GM12878 (cell line): ENCODE measurements at regions not wholly inside any gene's neighbourhood (a gene's known extent, or its start where the extent isn't known, plus 50 kb on each side); places are given as distances from the start of the nearest gene placed in this dataset.

ENCODE experiments used
- ATAC-seq: fragments of 200-7000 bp; cut with Tn5 transposase; 3 replicates; pipeline ENCODE4 v1.9.1; 2020; ENCODE audit warnings: mild to moderate bottlenecking, moderate library complexity
- BruUV-seq: library from RNA; stranded (reverse); fragments of 400-500 nt; replicated peaks from 2 replicates; lab custom pipeline; 2021; lab: Mats Ljungman, UMichigan
- CTCF ChIA-PET: fragments of 300-600 bp; sonication (Branson Sonifier 250); formaldehyde crosslinking; extraction: SDS; loops from one replicate; lab custom pipeline; 2021; ENCODE audit warnings: inconsistent platforms; lab: Yijun Ruan, JAX
- POLR2A ChIA-PET: fragments of 350-600 bp; formaldehyde crosslinking; extraction: SDS; loops from one replicate; lab custom pipeline; 2021; ENCODE audit warnings: inconsistent platforms; lab: Charles Lee
- RAD21 ChIA-PET: fragments of 300-600 bp; sonication (Branson Sonifier 250); formaldehyde crosslinking; loops from one replicate; lab custom pipeline; 2023; ENCODE audit warnings: antibody characterized with exemption; ENCODE audit not compliant: unreplicated experiment; lab: Charles Lee
- SMC1A ChIA-PET: fragments of 300-600 bp; sonication (Branson Sonifier 250); formaldehyde crosslinking; loops from one replicate; lab custom pipeline; 2023; ENCODE audit not compliant: unreplicated experiment, uncharacterized antibody; lab: Charles Lee
- DNase-seq: peaks from one replicate; pipeline ENCODE4 v3.0.0-alpha.2; 2011; ENCODE audit warnings: low read depth, low spot score
- FAIRE-seq: peaks from 3 replicates; lab custom pipeline; 2011; peaks lifted over from hg19 to GRCh38; lab: Jason Lieb, UNC
- H2AFZ ChIP-seq: 2 replicates; pipeline ENCODE4 v1.6.0; 2011; ENCODE audit warnings: low read depth, low read length, control low read depth; ENCODE audit not compliant: control insufficient read depth
- H3K27ac ChIP-seq: 2 replicates; pipeline ENCODE4 v1.5.1; 2011; ENCODE audit warnings: control low read depth; ENCODE audit not compliant: control insufficient read depth, insufficient read depth
- H3K27me3 ChIP-seq, 2 experiments: replicated peaks in 1 of 2; 2 replicates each; pipeline versions ENCODE4 v1.6.0 to v1.6.1; 2011; ENCODE audit warnings: low read length in 1 of 2; ENCODE audit not compliant: control insufficient read depth in 2 of 2, insufficient read depth in 2 of 2
- H3K36me3 ChIP-seq, 2 experiments: 2 replicates each; pipeline ENCODE4 v1.5.1; 2011; ENCODE audit warnings: low read length in 1 of 2; ENCODE audit not compliant: control insufficient read depth in 2 of 2, insufficient read depth in 2 of 2
- H3K4me1 ChIP-seq: 2 replicates; pipeline ENCODE4 v1.6.1; 2011; ENCODE audit warnings: mild to moderate bottlenecking, low read length, moderate library complexity, mixed read lengths; ENCODE audit not compliant: control insufficient read depth, insufficient read depth
- H3K4me2 ChIP-seq: 2 replicates; pipeline ENCODE4 v1.6.0; 2011; ENCODE audit warnings: control low read depth; ENCODE audit not compliant: control insufficient read depth, insufficient read depth
- H3K4me3 ChIP-seq: fragments of 200-600 bp; sonication (generic); 2 replicates; pipeline ENCODE4 v1.5.1; 2016
- H3K79me2 ChIP-seq: 2 replicates; pipeline ENCODE4 v1.6.0; 2011; ENCODE audit warnings: low read length; ENCODE audit not compliant: control insufficient read depth, insufficient read depth
- H3K9ac ChIP-seq: 2 replicates; pipeline ENCODE4 v1.8.0; 2011; ENCODE audit warnings: low read length, control low read depth, mixed read lengths; ENCODE audit not compliant: control insufficient read depth, insufficient read depth
- H3K9me3 ChIP-seq: replicated peaks from 3 replicates; pipeline ENCODE4 v1.5.1; 2011; ENCODE audit warnings: mild to moderate bottlenecking, low read length; ENCODE audit not compliant: control insufficient read depth, insufficient read depth
- H4K20me1 ChIP-seq: 2 replicates; pipeline ENCODE4 v1.6.0; 2011; ENCODE audit not compliant: control insufficient read depth, insufficient read depth
- CHD2 ChIP-seq: IDR thresholded peaks from 2 replicates; pipeline ENCODE4 v1.6.1; 2011; ENCODE audit warnings: low read depth, low read length, improper control_type of control experiment, borderline replicate concordance
- FOXK2 ChIP-seq: fragments of 450-650 bp; IDR thresholded peaks from 2 replicates; pipeline ENCODE4 v1.6.1; 2017; ENCODE audit warnings: mild to moderate bottlenecking, moderate library complexity
- IKZF1 ChIP-seq: fragments of 450-650 bp; conservative IDR thresholded peaks from 2 replicates; pipeline ENCODE4 v1.6.1; 2017; ENCODE audit warnings: antibody characterized with exemption, mild to moderate bottlenecking
- IRF4 ChIP-seq: IDR thresholded peaks from 2 replicates; pipeline ENCODE4 v1.6.1; 2011; ENCODE audit warnings: low read depth, low read length
- IRF5 ChIP-seq: fragments of 450-650 bp; IDR thresholded peaks from 2 replicates; pipeline ENCODE4 v1.6.1; 2017; ENCODE audit warnings: borderline replicate concordance
- MYB ChIP-seq: fragments of 150-350 bp; IDR thresholded peaks from 2 replicates; pipeline ENCODE4 v1.6.1; 2014; ENCODE audit warnings: mild to moderate bottlenecking, low read depth, low read length, borderline replicate concordance
- NR2C2 ChIP-seq: IDR thresholded peaks from 2 replicates; pipeline ENCODE4 v1.6.1; 2011; ENCODE audit warnings: borderline replicate concordance, low read depth; ENCODE audit not compliant: control insufficient read depth, insufficient read length
- NR2F1 ChIP-seq: fragments of 450-650 bp; conservative IDR thresholded peaks from 2 replicates; pipeline ENCODE4 v1.6.1; 2017; ENCODE audit warnings: mild to moderate bottlenecking
- POU2F2 ChIP-seq: IDR thresholded peaks from 3 replicates; pipeline ENCODE4 v1.6.1; 2011; ENCODE audit warnings: low read depth, mild to moderate bottlenecking, low read length, borderline replicate concordance
- RAD51 ChIP-seq: fragments of 450-650 bp; IDR thresholded peaks from 2 replicates; pipeline ENCODE4 v1.6.1; 2016; ENCODE audit warnings: moderate library complexity, mild to moderate bottlenecking, inconsistent platforms
- RFX5 ChIP-seq: IDR thresholded peaks from 2 replicates; pipeline ENCODE4 v1.6.1; 2011; ENCODE audit warnings: low read depth, low read length, improper control_type of control experiment
- RUNX3 ChIP-seq: IDR thresholded peaks from 2 replicates; pipeline ENCODE4 v1.6.1; 2012; ENCODE audit warnings: low read length, inconsistent platforms
- SIN3A ChIP-seq: IDR thresholded peaks from 2 replicates; pipeline ENCODE4 v1.6.1; 2012; ENCODE audit warnings: low read depth, low read length, improper control_type of control experiment
- SUPT20H ChIP-seq: IDR thresholded peaks from 2 replicates; pipeline ENCODE4 v1.6.1; 2011; ENCODE audit warnings: low read depth, mild to moderate bottlenecking, low read length, moderate library complexity, borderline replicate concordance; ENCODE audit not compliant: control insufficient read depth
- TCF7 ChIP-seq: IDR thresholded peaks from 2 replicates; pipeline ENCODE4 v1.6.1; 2014; ENCODE audit warnings: antibody characterized with exemption, borderline replicate concordance
- ZNF217 ChIP-seq: fragments of 450-650 bp; IDR thresholded peaks from 2 replicates; pipeline ENCODE4 v1.6.1; 2017; ENCODE audit warnings: antibody characterized with exemption, mild to moderate bottlenecking
- ZNF384 ChIP-seq: IDR thresholded peaks from 2 replicates; pipeline ENCODE4 v1.6.1; 2012; ENCODE audit warnings: low read depth, mild to moderate bottlenecking, low read length, improper control_type of control experiment, borderline replicate concordance
- ZZZ3 ChIP-seq: IDR thresholded peaks from 2 replicates; pipeline ENCODE4 v1.6.1; 2011; ENCODE audit warnings: low read depth; ENCODE audit not compliant: control insufficient read depth, insufficient read length
- WGBS: methylation state at CpG from one replicate; pipeline ENCODE4 v1.1.6; 2016; ENCODE audit warnings: low lambda C conversion rate; ENCODE audit not compliant: insufficient replicate concordance, insufficient coverage; ENCODE audit errors: missing lambda C conversion rate; 5-methylcytosine and 5-hydroxymethylcytosine counted together
- in situ Hi-C: fragments of 300-500 bp; cut with MboI; formaldehyde crosslinking; loops from 9 replicates; pipeline ENCODE4 v1.14.3; 2018; ENCODE audit warnings: mixed read lengths
- intact Hi-C: fragments of 100-400 bp; cut with micrococcal nuclease; formaldehyde crosslinking; loops from one replicate; pipeline ENCODE4 v1.14.2; 2022; ENCODE audit not compliant: unreplicated experiment
- TF ChIP-seq, protein P1 (sequence below): IDR thresholded peaks from 2 replicates; pipeline ENCODE4 v1.6.1; 2011; ENCODE audit warnings: borderline replicate concordance, low read depth, mild to moderate bottlenecking, moderate library complexity, mixed read lengths, low read length; ENCODE audit not compliant: insufficient read depth; ENCODE audit errors: extremely low read length

DNA sequence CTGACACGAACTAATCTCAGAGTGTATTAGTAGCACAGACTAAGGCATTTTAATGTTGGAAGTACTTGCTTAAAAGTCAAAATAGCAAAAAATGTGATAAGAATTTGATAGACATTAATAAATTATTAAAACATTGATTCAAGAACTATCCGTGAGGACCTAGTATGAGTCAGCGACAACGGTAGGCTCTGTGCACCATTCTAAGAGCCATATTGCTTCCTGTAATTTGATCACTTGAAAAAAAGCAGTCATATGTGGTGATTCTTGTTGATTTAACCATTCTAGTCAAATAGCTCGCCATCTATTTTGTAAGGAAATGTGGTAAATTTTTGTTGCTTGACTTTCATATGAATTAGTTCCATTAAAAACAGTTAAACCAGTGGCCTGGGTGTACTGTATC is 534.9 kb upstream of the ARRDC4 start:
- H3K27me3 ChIP-seq: no peaks in the 10 kb centered on the region
- H3K36me3 ChIP-seq: no peaks in the 10 kb centered on the region
- WGBS: 25% methylated on average over 5 of the region's 5 CpGs
- no peaks in the 10 kb centered on the region for H3K79me2 ChIP-seq
- DNase-seq (no peak), ATAC-seq (no peak), FAIRE-seq (no peak)
- no peaks in the 10 kb centered on the region for H3K4me1 ChIP-seq
- no peak overlapping the region for H2AFZ ChIP-seq
- no peak overlapping the region for H3K4me2 ChIP-seq
- H3K4me3 ChIP-seq: no peak overlapping the region
- no peaks in the 10 kb centered on the region for H3K9me3 ChIP-seq
- BruUV-seq: no TSS peak
- POLR2A ChIA-PET: no interaction called here
- RAD21 ChIA-PET: no interaction called here
- CTCF ChIA-PET: interaction anchor here (0.7 kb wide), 1 partner anchor 24 kb away, joined by 3 read pairs; no protein-coding TSS in a partner anchor
- H4K20me1 ChIP-seq: no peaks in the 10 kb centered on the region
- in situ Hi-C loops: no loop called here
- intact Hi-C loops: no loop called here
- H3K9ac ChIP-seq: no peak overlapping the region
- SMC1A ChIA-PET: interaction anchor here (0.6 to 1.4 kb wide), 2 partner anchors 28 to 575 kb away, joined by 3 to 5 read pairs; no protein-coding TSS in a partner anchor
- no peak overlapping the region for H3K27ac ChIP-seq
- no peak for TF ChIP-seq RAD51
- TF ChIP-seq FOXK2: no peak
- TF ChIP-seq IRF5: no peak
- no peak for TF ChIP-seq POU2F2
- no peak for TF ChIP-seq ZNF384
- TF ChIP-seq IKZF1: no peak

GRCh38 chr15:97443101-97443500 is 517.4 kb upstream of the ARRDC4 start:
- RAD21 ChIA-PET: no interaction called here
- Histone ChIP-seq H4K20me1 (no peaks in the 10 kb centered on the region), H2AFZ (no peak overlapping the region), H3K27me3 (no peaks in the 10 kb centered on the region), H3K4me1 (no peaks in the 10 kb centered on the region), H3K9ac (no peak overlapping the region), H3K4me3 (no peak overlapping the region), H3K9me3 (no peaks in the 10 kb centered on the region; the same call in 2 of the 3 replicates), H3K79me2 (no peaks in the 10 kb centered on the region), H3K4me2 (no peak overlapping the region), H3K27ac (no peak overlapping the region), H3K36me3 (no peaks in the 10 kb centered on the region)
- POLR2A ChIA-PET: no interaction called here
- in situ Hi-C loops (no loop called here), intact Hi-C loops (no loop called here)
- CTCF ChIA-PET: interaction anchor here (1.1 kb wide), 1 partner anchor 12 kb away, joined by 3 read pairs; no protein-coding TSS in a partner anchor
- DNase-seq (no peak), ATAC-seq (no peak), FAIRE-seq (no peak)
- 0% methylated on average over 1 of the region's 1 CpG for WGBS
- SMC1A ChIA-PET: no interaction called here
- BruUV-seq: no TSS peak
- no peak for TF ChIP-seq NR2F1
- no peak for TF ChIP-seq NR2C2
- TF ChIP-seq SUPT20H: no peak
- TF ChIP-seq ZZZ3: no peak
- TF ChIP-seq ZNF217: no peak
- no peak for TF ChIP-seq SIN3A
- TF ChIP-seq TCF7: no peak
- TF ChIP-seq MYB: no peak
- TF ChIP-seq RUNX3: no peak
- no peak for TF ChIP-seq CHD2
- TF ChIP-seq RFX5: no peak
- no peak for TF ChIP-seq IRF4
- TF ChIP-seq, protein P1, sequence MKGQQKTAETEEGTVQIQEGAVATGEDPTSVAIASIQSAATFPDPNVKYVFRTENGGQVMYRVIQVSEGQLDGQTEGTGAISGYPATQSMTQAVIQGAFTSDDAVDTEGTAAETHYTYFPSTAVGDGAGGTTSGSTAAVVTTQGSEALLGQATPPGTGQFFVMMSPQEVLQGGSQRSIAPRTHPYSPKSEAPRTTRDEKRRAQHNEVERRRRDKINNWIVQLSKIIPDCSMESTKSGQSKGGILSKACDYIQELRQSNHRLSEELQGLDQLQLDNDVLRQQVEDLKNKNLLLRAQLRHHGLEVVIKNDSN: no peak
